Right atrium auricular region (tissue), 2 donors: ENCODE measurements at regions not wholly inside any gene's neighbourhood (a gene's known extent, or its start where the extent isn't known, plus 50 kb on each side); places are given as distances from the start of the nearest gene placed in this dataset.

ENCODE experiments used
- DNase-seq: peaks from one replicate; pipeline ENCODE4 v3.0.0-alpha.2; 2019; ENCODE audit warnings: low spot score
- H3K27ac ChIP-seq, 2 donors: fragments of 200-600 bp; sonication (generic); 1 replicate in 1 of 2; 2 replicates in 1 of 2; pipeline ENCODE4 v1.5.1; 2016 to 2019
- H3K27me3 ChIP-seq, 2 donors: fragments of 200-600 bp; sonication (generic); one replicate each; pipeline versions ENCODE4 v1.5.1 to v1.6.0; 2017 to 2019
- H3K36me3 ChIP-seq: fragments of 200-600 bp; sonication (generic); one replicate; pipeline ENCODE4 v1.5.1; 2016
- H3K4me1 ChIP-seq, 2 donors: fragments of 200-600 bp; sonication (generic); one replicate each; pipeline versions ENCODE4 v1.5.1 to v1.6.0; 2017 to 2019
- H3K4me3 ChIP-seq, 2 donors: fragments of 200-600 bp; sonication (generic); 1 replicate in 1 of 2; 2 replicates in 1 of 2; pipeline ENCODE4 v1.5.1; 2017 to 2019; ENCODE audit warnings: mild to moderate bottlenecking in 1 of 2, moderate library complexity in 1 of 2
- H3K9me3 ChIP-seq, 2 donors: fragments of 200-600 bp; sonication (generic); one replicate each; pipeline ENCODE4 v1.5.1; 2019
- CTCF ChIP-seq, 2 donors: fragments of 200-600 bp; sonication (generic); IDR thresholded peaks; one replicate each; pipeline ENCODE4 v1.5.1; 2019; ENCODE audit warnings: antibody characterized with exemption in 2 of 2

GRCh38 chr9:78130853-78131252 is 99.2 kb upstream of the GNAQ start:
- no peak for DNase-seq
- Histone ChIP-seq H3K4me3 (no peak overlapping the region), H3K4me1 (peaks cover 0 to 3% of the 10 kb centered on the region in 2 donors), H3K36me3 (no peaks in the 10 kb centered on the region), H3K27me3 (no peaks in the 10 kb centered on the region), H3K27ac (no peak overlapping the region), H3K9me3 (no peaks in the 10 kb centered on the region)
- no peak for TF ChIP-seq CTCF (IDR thresholded peaks at IDR 0.05)

GRCh38 chr9:78130004-78130403 is 98.4 kb upstream of the GNAQ start:
- no peak overlapping the region for H3K4me3 ChIP-seq
- no peaks in the 10 kb centered on the region for H3K9me3 ChIP-seq
- no peak overlapping the region for H3K27ac ChIP-seq
- DNase-seq: no peak
- peaks cover 0 to 3% of the 10 kb centered on the region in 2 donors for H3K4me1 ChIP-seq
- TF ChIP-seq CTCF (IDR thresholded peaks at IDR 0.05): no peak
- no peaks in the 10 kb centered on the region for H3K36me3 ChIP-seq
- no peaks in the 10 kb centered on the region for H3K27me3 ChIP-seq

GRCh38 chr9:78127279-78128225 is 95.9 kb upstream of the GNAQ start:
- TF ChIP-seq CTCF (IDR thresholded peaks at IDR 0.05): no peak
- Histone ChIP-seq H3K9me3 (no peaks in the 10 kb centered on the region), H3K27me3 (no peaks in the 10 kb centered on the region), H3K36me3 (no peaks in the 10 kb centered on the region), H3K4me3 (no peak overlapping the region), H3K27ac (no peak overlapping the region), H3K4me1 (no peaks in the 10 kb centered on the region)
- DNase-seq: no peak

GRCh38 chr9:78123808-78124207 is 92.2 kb upstream of the GNAQ start:
- Histone ChIP-seq H3K36me3 (no peaks in the 10 kb centered on the region), H3K27me3 (no peaks in the 10 kb centered on the region), H3K27ac (no peak overlapping the region), H3K9me3 (no peaks in the 10 kb centered on the region), H3K4me1 (no peaks in the 10 kb centered on the region), H3K4me3 (no peak overlapping the region)
- no peak for DNase-seq
- TF ChIP-seq CTCF (IDR thresholded peaks at IDR 0.05): no peak

GRCh38 chr9:78122631-78123030 is 91.0 kb upstream of the GNAQ start:
- H3K4me1 ChIP-seq: no peaks in the 10 kb centered on the region
- H3K27me3 ChIP-seq: no peaks in the 10 kb centered on the region
- no peak for DNase-seq
- TF ChIP-seq CTCF (IDR thresholded peaks at IDR 0.05): no peak
- H3K9me3 ChIP-seq: no peaks in the 10 kb centered on the region
- no peaks in the 10 kb centered on the region for H3K36me3 ChIP-seq
- H3K4me3 ChIP-seq: no peak overlapping the region
- H3K27ac ChIP-seq: no peak overlapping the region
